H1 (cell line): ENCODE measurements at regions not wholly inside any gene's neighbourhood (a gene's known extent, or its start where the extent isn't known, plus 50 kb on each side); places are given as distances from the start of the nearest gene placed in this dataset.

ENCODE experiments used
- CTCF ChIA-PET: fragments of 300-600 bp; sonication (Branson Sonifier 250); formaldehyde crosslinking; loops from one replicate; lab custom pipeline; 2021; ENCODE audit not compliant: partially characterized antibody; lab: Charles Lee
- POLR2A ChIA-PET: fragments of 300-600 bp; sonication (Branson Sonifier 250); formaldehyde crosslinking; loops from one replicate; lab custom pipeline; 2021; ENCODE audit warnings: inconsistent platforms; ENCODE audit not compliant: partially characterized antibody; lab: Charles Lee
- DNase-seq, 2 experiments: peaks; one replicate each; pipeline versions ENCODE4 v3.0.0 to v3.0.0-alpha.2; 2010 to 2022; ENCODE audit warnings: low spot score in 2 of 2, low read depth in 1 of 2, mixed read lengths in 1 of 2
- FAIRE-seq: peaks from 2 replicates; lab custom pipeline; 2011; peaks lifted over from hg19 to GRCh38; lab: Jason Lieb, UNC
- H2AFZ ChIP-seq: 2 replicates; pipeline ENCODE4 v1.8.1; 2012; ENCODE audit warnings: low read length, inconsistent platforms
- H2AK5ac ChIP-seq: 2 replicates; pipeline ENCODE4 v1.6.1; 2013; ENCODE audit warnings: low read depth, low read length
- H2BK120ac ChIP-seq: replicated peaks from 2 replicates; pipeline ENCODE3; 2013; ENCODE audit warnings: low read depth, low read length, inconsistent platforms
- H2BK12ac ChIP-seq: 2 replicates; pipeline ENCODE4 v1.6.1; 2013; ENCODE audit warnings: low read depth, low read length
- H2BK15ac ChIP-seq: 2 replicates; pipeline ENCODE4 v1.6.1; 2013; ENCODE audit warnings: low read length
- H2BK20ac ChIP-seq: 2 replicates; pipeline ENCODE4 v1.6.1; 2013; ENCODE audit warnings: low read length
- H2BK5ac ChIP-seq: 2 replicates; pipeline ENCODE4 v1.6.1; 2013; ENCODE audit warnings: low read depth, low read length
- H3K14ac ChIP-seq: 2 replicates; pipeline ENCODE4 v1.6.1; 2013; ENCODE audit warnings: inconsistent platforms; ENCODE audit not compliant: insufficient read length
- H3K18ac ChIP-seq: 2 replicates; pipeline ENCODE4 v1.6.1; 2013; ENCODE audit warnings: low read length; ENCODE audit errors: extremely low read depth
- H3K23ac ChIP-seq: 2 replicates; pipeline ENCODE4 v1.6.1; 2013; ENCODE audit warnings: inconsistent platforms; ENCODE audit not compliant: insufficient read length
- H3K23me2 ChIP-seq: 2 replicates; pipeline ENCODE4 v1.6.1; 2013; ENCODE audit warnings: low read depth, low read length
- H3K27ac ChIP-seq: 2 replicates; pipeline ENCODE4 v1.6.1; 2011; ENCODE audit warnings: low read depth, low read length, inconsistent platforms
- H3K27me3 ChIP-seq, 4 experiments: replicated peaks in 1 of 4; 1 replicate in 1 of 4; 2 replicates in 3 of 4; pipeline versions ENCODE4 v1.6.1 to v1.8.1; 2011 to 2013; ENCODE audit warnings: low read length in 3 of 4, mild to moderate bottlenecking in 3 of 4, inconsistent platforms in 2 of 4, mixed read lengths in 2 of 4, moderate library complexity in 1 of 4; ENCODE audit not compliant: control insufficient read depth in 3 of 4, insufficient read depth in 3 of 4; ENCODE audit errors: extremely low read depth in 1 of 4
- H3K36me3 ChIP-seq, 4 experiments: 2 replicates each; pipeline versions ENCODE4 v1.6.1 to v1.8.1; 2011 to 2013; ENCODE audit warnings: mild to moderate bottlenecking in 4 of 4, low read length in 3 of 4, moderate library complexity in 2 of 4, control low read depth in 1 of 4, inconsistent platforms in 1 of 4; ENCODE audit not compliant: insufficient read depth in 4 of 4, control insufficient read depth in 2 of 4
- H3K4ac ChIP-seq: replicated peaks from 2 replicates; pipeline ENCODE3; 2013; ENCODE audit warnings: low read length, low read depth, mixed read lengths, inconsistent platforms; ENCODE audit not compliant: insufficient read length
- H3K4me1 ChIP-seq, 4 experiments: replicated peaks in 1 of 4; 1 replicate in 1 of 4; 2 replicates in 3 of 4; pipeline versions ENCODE4 v1.6.1 to v1.8.1; 2011 to 2013; ENCODE audit warnings: low read length in 3 of 4, inconsistent platforms in 2 of 4, mixed read lengths in 1 of 4; ENCODE audit not compliant: insufficient read depth in 4 of 4, control insufficient read depth in 3 of 4
- H3K4me2 ChIP-seq, 2 experiments: 2 replicates each; pipeline versions ENCODE4 v1.6.1 to v1.8.1; 2011 to 2013; ENCODE audit warnings: low read depth in 2 of 2, low read length in 2 of 2, control low read depth in 1 of 2, inconsistent platforms in 1 of 2, mild to moderate bottlenecking in 1 of 2; ENCODE audit not compliant: insufficient read depth in 1 of 2
- H3K4me3 ChIP-seq, 4 experiments: fragments of 200-600, 300-600 bp in 1 of 4; sonication (generic), shearing (Covaris generic), sonication (Bioruptor Twin) in 1 of 4; 2 replicates each; pipeline versions ENCODE4 v1.5.1 to v1.8.1; 2011 to 2016; ENCODE audit warnings: low read length in 4 of 4, low read depth in 3 of 4, control low read depth in 2 of 4, inconsistent platforms in 2 of 4, mild to moderate bottlenecking in 2 of 4, mixed read lengths in 1 of 4, moderate library complexity in 1 of 4; ENCODE audit not compliant: insufficient read depth in 2 of 4; ENCODE audit errors: extremely low read depth in 1 of 4
- H3K56ac ChIP-seq: replicated peaks from 2 replicates; pipeline ENCODE3; 2013; ENCODE audit warnings: low read depth, mild to moderate bottlenecking, mixed read lengths, low read length, inconsistent platforms; ENCODE audit not compliant: insufficient read length
- H3K79me1 ChIP-seq: 2 replicates; pipeline ENCODE4 v1.6.1; 2013; ENCODE audit warnings: low read depth, low read length, control low read depth
- H3K79me2 ChIP-seq, 2 experiments: 2 replicates each; pipeline versions ENCODE4 v1.6.1 to v1.8.1; 2012 to 2013; ENCODE audit warnings: low read length in 2 of 2, mild to moderate bottlenecking in 2 of 2, inconsistent platforms in 1 of 2; ENCODE audit not compliant: insufficient read depth in 2 of 2, control insufficient read depth in 1 of 2
- H3K9ac ChIP-seq, 4 experiments: replicated peaks in 1 of 4; 1 replicate in 1 of 4; 2 replicates in 3 of 4; pipeline versions ENCODE4 v1.6.1 to v1.8.1; 2011 to 2013; ENCODE audit warnings: low read depth in 3 of 4, low read length in 3 of 4, control low read depth in 2 of 4, mild to moderate bottlenecking in 2 of 4, moderate library complexity in 2 of 4, inconsistent platforms in 1 of 4; ENCODE audit errors: extremely low read depth in 1 of 4
- H3K9me3 ChIP-seq, 2 experiments: 2 replicates each; pipeline versions ENCODE4 v1.6.1 to v1.8.1; 2012 to 2013; ENCODE audit warnings: mild to moderate bottlenecking in 2 of 2, moderate library complexity in 2 of 2, control low read depth in 1 of 2, inconsistent platforms in 1 of 2, low read depth in 1 of 2, low read length in 1 of 2, mixed read lengths in 1 of 2; ENCODE audit not compliant: insufficient read depth in 2 of 2
- H4K20me1 ChIP-seq, 2 experiments: replicated peaks in 1 of 2; 2 replicates each; pipeline versions ENCODE3 to v1.8.1; 2011 to 2013; ENCODE audit warnings: inconsistent platforms in 2 of 2, low read length in 2 of 2, mild to moderate bottlenecking in 1 of 2; ENCODE audit not compliant: insufficient read depth in 2 of 2, control insufficient read depth in 1 of 2
- H4K5ac ChIP-seq: 2 replicates; pipeline ENCODE4 v1.6.1; 2013; ENCODE audit warnings: low read length, low read depth, mixed read lengths, inconsistent platforms; ENCODE audit not compliant: insufficient read length
- H4K8ac ChIP-seq: 2 replicates; pipeline ENCODE4 v1.8.0; 2013; ENCODE audit warnings: mild to moderate bottlenecking, moderate library complexity, low read length, inconsistent platforms; ENCODE audit not compliant: insufficient read depth; ENCODE audit errors: extremely low read depth
- H4K91ac ChIP-seq: replicated peaks from 2 replicates; pipeline ENCODE3; 2013; ENCODE audit warnings: low read length, mixed read lengths, inconsistent platforms; ENCODE audit not compliant: insufficient read length
- ASH2L ChIP-seq: fragments of 200-600, 300-600 bp; sonication (generic); IDR thresholded peaks from one replicate; pipeline ENCODE4 v1.7.1; 2017; ENCODE audit warnings: low read length
- JUN ChIP-seq: IDR thresholded peaks from 2 replicates; pipeline ENCODE4 v1.6.1; 2011; ENCODE audit warnings: low read depth, mild to moderate bottlenecking, improper control_type of control experiment, low read length
- POLR2A ChIP-seq, 2 experiments: IDR thresholded peaks; 1 replicate in 1 of 2; 2 replicates in 1 of 2; pipeline ENCODE4 v1.6.1; 2011; ENCODE audit warnings: low read depth in 2 of 2, low read length in 2 of 2, mild to moderate bottlenecking in 2 of 2; ENCODE audit errors: control extremely low read depth in 1 of 2
- RFX5 ChIP-seq: IDR thresholded peaks from 2 replicates; pipeline ENCODE4 v1.6.1; 2011; ENCODE audit warnings: low read depth, low read length, improper control_type of control experiment, borderline replicate concordance
- SP1 ChIP-seq: IDR thresholded peaks from 2 replicates; pipeline ENCODE4 v1.6.1; 2011; ENCODE audit warnings: low read depth, low read length
- SP4 ChIP-seq: IDR thresholded peaks from 2 replicates; pipeline ENCODE4 v1.6.1; 2012; ENCODE audit warnings: low read length, inconsistent platforms
- TAF1 ChIP-seq: IDR thresholded peaks from 2 replicates; pipeline ENCODE4 v1.6.1; 2011; ENCODE audit warnings: mild to moderate bottlenecking, low read depth, low read length
- TEAD4 ChIP-seq: IDR thresholded peaks from 2 replicates; pipeline ENCODE4 v1.6.1; 2012; ENCODE audit warnings: low read depth, low read length, inconsistent platforms, mixed read lengths
- WGBS, 2 experiments: shearing (Covaris generic) in 1 of 2; methylation state at CpG; one replicate each; pipeline versions ENCODE4 v1.1.6 to v1.1.7; 2013 to 2015; ENCODE audit warnings: low lambda C conversion rate in 2 of 2, mixed read lengths in 2 of 2, inconsistent platforms in 1 of 2, low coverage in 1 of 2, missing lambda C conversion rate in 1 of 2; ENCODE audit not compliant: insufficient replicate concordance in 2 of 2, insufficient coverage in 1 of 2, insufficient read length in 1 of 2; ENCODE audit errors: extremely low coverage in 1 of 2, missing lambda C conversion rate in 1 of 2; 5-methylcytosine and 5-hydroxymethylcytosine counted together
- TF ChIP-seq, protein P1 (sequence below), 3 experiments: IDR thresholded peaks; 1 replicate in 2 of 3; 2 replicates in 1 of 3; pipeline versions ENCODE4 v1.5.1 to v1.6.1; 2011; ENCODE audit warnings: low read length in 3 of 3, mild to moderate bottlenecking in 3 of 3, inconsistent platforms in 2 of 3, low read depth in 1 of 3, moderate library complexity in 1 of 3; ENCODE audit not compliant: insufficient read depth in 1 of 3; ENCODE audit errors: control extremely low read depth in 1 of 3

DNA sequence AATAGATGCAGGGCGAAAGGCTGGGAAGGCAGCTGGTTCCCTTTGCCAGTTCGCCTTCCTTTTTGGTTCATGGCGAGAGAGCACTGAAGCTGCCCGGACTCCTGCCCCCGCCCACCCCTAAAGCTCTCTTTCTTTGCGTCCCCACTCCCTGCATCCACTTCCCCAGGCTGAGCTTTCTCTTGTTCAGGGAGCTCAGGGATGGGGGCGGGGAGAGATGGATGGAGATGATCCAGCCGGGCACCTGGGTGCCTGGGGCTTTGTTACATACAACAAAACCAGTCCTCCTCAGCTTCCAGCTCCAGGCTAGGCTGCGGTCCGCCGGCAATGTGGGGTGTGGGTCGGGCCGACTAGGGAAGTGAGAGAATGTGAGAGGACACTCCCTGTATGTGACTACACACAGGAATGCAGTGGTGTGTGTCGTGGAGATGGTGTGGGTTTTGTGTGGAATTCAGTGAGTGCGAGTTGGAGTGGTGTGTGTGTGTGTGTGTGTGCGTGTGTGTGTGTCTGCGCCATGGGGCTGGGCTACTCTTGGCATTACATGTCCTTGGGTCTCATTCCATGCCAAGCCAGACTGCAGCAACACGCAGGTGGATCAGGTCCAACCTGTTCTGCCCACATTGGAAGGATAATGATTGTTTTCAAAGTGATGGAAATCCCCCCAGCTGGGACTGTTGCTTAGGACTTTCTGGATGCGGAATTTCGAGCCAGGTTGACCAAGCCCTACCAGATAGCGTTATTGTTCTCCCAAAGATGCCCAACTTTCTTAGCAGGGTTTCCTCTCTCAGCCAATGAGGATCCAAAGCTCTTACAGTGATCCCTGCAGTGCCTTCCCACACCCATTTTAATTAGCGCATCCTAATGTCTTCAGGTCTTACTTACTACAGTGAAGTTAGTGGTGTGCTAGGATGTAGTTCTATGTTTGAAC is 149.4 kb upstream of the CHRDL1 start:
- ChIA-PET POLR2A (interaction anchor here (0.7 to 2.0 kb wide), 4 partner anchors 10 to 67 kb away, joined by 3 to 7 read pairs (median 4); no protein-coding TSS in a partner anchor), CTCF (interaction anchor here (0.7 to 1.3 kb wide), 5 partner anchors 21 to 97 kb away, joined by 3 to 4 read pairs (median 4); no protein-coding TSS in a partner anchor)
- H3K27me3 ChIP-seq, result peaks cover 0 to 4% (median 0%) of the 10 kb centered on the region in 4 experiments; a peak in 1 of 7 replicates
- H3K14ac ChIP-seq, result peak overlapping the region; percentile 77
- H2BK12ac ChIP-seq, result 0 out of 2 replicates have a peak overlapping the region, but pooled peaks have one; percentile 60
- H4K20me1 ChIP-seq, result no peaks in the 10 kb centered on the region
- peak overlapping the region; percentile 69 for H3K4ac ChIP-seq
- no peak overlapping the region for H3K56ac ChIP-seq
- H3K79me1 ChIP-seq, result no peaks in the 10 kb centered on the region
- peaks cover 0 to 6% (median 0%) of the 10 kb centered on the region in 4 experiments; a peak in 1 of 7 replicates for H3K4me1 ChIP-seq
- 11% methylated on average over 12 of the region's 22 CpGs; no CpG with 5 or more reads in 1 of the 2 experiments for WGBS, 2 experiments
- no peak overlapping the region for H2AK5ac ChIP-seq
- peak overlapping the region; percentile 30 for H4K91ac ChIP-seq
- peak; percentile 90 for FAIRE-seq
- H3K27ac ChIP-seq, result no peak overlapping the region
- no peak overlapping the region for H3K23ac ChIP-seq
- H2AFZ ChIP-seq, result peak overlapping the region; percentile 62; the same call in 1 of the 2 replicates
- H3K4me2 ChIP-seq, result peak overlapping the region; percentile 93 to 99
- H3K23me2 ChIP-seq, result peaks cover 5% of the 10 kb centered on the region; the same call in 1 of the 2 replicates
- peak overlapping the region; percentile 68 for H4K8ac ChIP-seq
- peak in 1 of 2 experiments; percentile 53 for DNase-seq
- H3K4me3 ChIP-seq, result peak overlapping the region; percentile 53 to 75 (median 64)
- H2BK20ac ChIP-seq, result no peak overlapping the region
- no peaks in the 10 kb centered on the region for H3K9me3 ChIP-seq
- no peak overlapping the region for H4K5ac ChIP-seq
- peak overlapping the region; percentile 81; the same call in 1 of the 2 replicates for H2BK15ac ChIP-seq
- H3K79me2 ChIP-seq, result no peaks in the 10 kb centered on the region
- H3K9ac ChIP-seq, result peak overlapping the region in 3 of 4 experiments; percentile 34 to 77 (median 56); a peak in 6 of 7 replicates
- H2BK5ac ChIP-seq, result no peak overlapping the region
- no peak overlapping the region for H2BK120ac ChIP-seq
- H3K18ac ChIP-seq, result peak overlapping the region; percentile 7
- H3K36me3 ChIP-seq, result no peaks in the 10 kb centered on the region
- TF ChIP-seq, protein P1, sequence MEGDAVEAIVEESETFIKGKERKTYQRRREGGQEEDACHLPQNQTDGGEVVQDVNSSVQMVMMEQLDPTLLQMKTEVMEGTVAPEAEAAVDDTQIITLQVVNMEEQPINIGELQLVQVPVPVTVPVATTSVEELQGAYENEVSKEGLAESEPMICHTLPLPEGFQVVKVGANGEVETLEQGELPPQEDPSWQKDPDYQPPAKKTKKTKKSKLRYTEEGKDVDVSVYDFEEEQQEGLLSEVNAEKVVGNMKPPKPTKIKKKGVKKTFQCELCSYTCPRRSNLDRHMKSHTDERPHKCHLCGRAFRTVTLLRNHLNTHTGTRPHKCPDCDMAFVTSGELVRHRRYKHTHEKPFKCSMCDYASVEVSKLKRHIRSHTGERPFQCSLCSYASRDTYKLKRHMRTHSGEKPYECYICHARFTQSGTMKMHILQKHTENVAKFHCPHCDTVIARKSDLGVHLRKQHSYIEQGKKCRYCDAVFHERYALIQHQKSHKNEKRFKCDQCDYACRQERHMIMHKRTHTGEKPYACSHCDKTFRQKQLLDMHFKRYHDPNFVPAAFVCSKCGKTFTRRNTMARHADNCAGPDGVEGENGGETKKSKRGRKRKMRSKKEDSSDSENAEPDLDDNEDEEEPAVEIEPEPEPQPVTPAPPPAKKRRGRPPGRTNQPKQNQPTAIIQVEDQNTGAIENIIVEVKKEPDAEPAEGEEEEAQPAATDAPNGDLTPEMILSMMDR (IDR thresholded peaks at IDR 0.05; ENCODE audit: control extremely low read depth in 1 of 3, insufficient read depth in 1 of 3, low read depth in 1 of 3, low read length in 3 of 3), result no peak
- TF ChIP-seq JUN (no peak), SP1 (no peak), TEAD4 (0 out of 2 replicates have a peak, but pooled peaks have one; percentile 12), ASH2L (peak; percentile 43), RFX5 (no peak), POLR2A (IDR thresholded peaks at IDR 0.05; ENCODE audit: control extremely low read depth in 1 of 2, low read depth in 2 of 2, low read length in 2 of 2) (peak in 1 of 2 experiments; percentile 18; a peak in 1 of 3 replicates), TAF1 (0 out of 2 replicates have a peak, but pooled peaks have one; percentile 38), SP4 (no peak)
